ENCODE measurements at regions not wholly inside any gene's neighbourhood (a gene's known extent, or its start where the extent isn't known, plus 50 kb on each side); places are given as distances from the start of the nearest gene placed in this dataset.

- no peak for TF ChIP-seq CTCF (IDR thresholded peaks at IDR 0.05)
- TF ChIP-seq POLR2A (IDR thresholded peaks at IDR 0.05), result no peak
These were observed 97.3 kb upstream of the CREB1 start for GRCh38 chr2:207432453-207432852.

All from uterus (tissue), 2 donors.